H1 (cell line): ENCODE measurements at regions not wholly inside any gene's neighbourhood (a gene's known extent, or its start where the extent isn't known, plus 50 kb on each side); places are given as distances from the start of the nearest gene placed in this dataset.

Source experiments
- CTCF ChIA-PET: fragments of 300-600 bp; sonication (Branson Sonifier 250); formaldehyde crosslinking; loops from one replicate; lab custom pipeline; 2021; ENCODE audit not compliant: partially characterized antibody; lab: Charles Lee
- POLR2A ChIA-PET: fragments of 300-600 bp; sonication (Branson Sonifier 250); formaldehyde crosslinking; loops from one replicate; lab custom pipeline; 2021; ENCODE audit warnings: inconsistent platforms; ENCODE audit not compliant: partially characterized antibody; lab: Charles Lee
- DNase-seq, 2 experiments: peaks; one replicate each; pipeline versions ENCODE4 v3.0.0 to v3.0.0-alpha.2; 2010 to 2022; ENCODE audit warnings: low spot score in 2 of 2, low read depth in 1 of 2, mixed read lengths in 1 of 2
- FAIRE-seq: peaks from 2 replicates; lab custom pipeline; 2011; peaks lifted over from hg19 to GRCh38; lab: Jason Lieb, UNC
- H2AFZ ChIP-seq: 2 replicates; pipeline ENCODE4 v1.8.1; 2012; ENCODE audit warnings: low read length, inconsistent platforms
- H2AK5ac ChIP-seq: 2 replicates; pipeline ENCODE4 v1.6.1; 2013; ENCODE audit warnings: low read depth, low read length
- H2BK120ac ChIP-seq: replicated peaks from 2 replicates; pipeline ENCODE3; 2013; ENCODE audit warnings: low read depth, low read length, inconsistent platforms
- H2BK12ac ChIP-seq: 2 replicates; pipeline ENCODE4 v1.6.1; 2013; ENCODE audit warnings: low read depth, low read length
- H2BK15ac ChIP-seq: 2 replicates; pipeline ENCODE4 v1.6.1; 2013; ENCODE audit warnings: low read length
- H2BK20ac ChIP-seq: 2 replicates; pipeline ENCODE4 v1.6.1; 2013; ENCODE audit warnings: low read length
- H2BK5ac ChIP-seq: 2 replicates; pipeline ENCODE4 v1.6.1; 2013; ENCODE audit warnings: low read depth, low read length
- H3K14ac ChIP-seq: 2 replicates; pipeline ENCODE4 v1.6.1; 2013; ENCODE audit warnings: inconsistent platforms; ENCODE audit not compliant: insufficient read length
- H3K18ac ChIP-seq: 2 replicates; pipeline ENCODE4 v1.6.1; 2013; ENCODE audit warnings: low read length; ENCODE audit errors: extremely low read depth
- H3K23ac ChIP-seq: 2 replicates; pipeline ENCODE4 v1.6.1; 2013; ENCODE audit warnings: inconsistent platforms; ENCODE audit not compliant: insufficient read length
- H3K23me2 ChIP-seq: 2 replicates; pipeline ENCODE4 v1.6.1; 2013; ENCODE audit warnings: low read depth, low read length
- H3K27ac ChIP-seq: 2 replicates; pipeline ENCODE4 v1.6.1; 2011; ENCODE audit warnings: low read depth, low read length, inconsistent platforms
- H3K27me3 ChIP-seq, 4 experiments: replicated peaks in 1 of 4; 1 replicate in 1 of 4; 2 replicates in 3 of 4; pipeline versions ENCODE4 v1.6.1 to v1.8.1; 2011 to 2013; ENCODE audit warnings: low read length in 3 of 4, mild to moderate bottlenecking in 3 of 4, inconsistent platforms in 2 of 4, mixed read lengths in 2 of 4, moderate library complexity in 1 of 4; ENCODE audit not compliant: control insufficient read depth in 3 of 4, insufficient read depth in 3 of 4; ENCODE audit errors: extremely low read depth in 1 of 4
- H3K36me3 ChIP-seq, 4 experiments: 2 replicates each; pipeline versions ENCODE4 v1.6.1 to v1.8.1; 2011 to 2013; ENCODE audit warnings: mild to moderate bottlenecking in 4 of 4, low read length in 3 of 4, moderate library complexity in 2 of 4, control low read depth in 1 of 4, inconsistent platforms in 1 of 4; ENCODE audit not compliant: insufficient read depth in 4 of 4, control insufficient read depth in 2 of 4
- H3K4ac ChIP-seq: replicated peaks from 2 replicates; pipeline ENCODE3; 2013; ENCODE audit warnings: low read length, low read depth, mixed read lengths, inconsistent platforms; ENCODE audit not compliant: insufficient read length
- H3K4me1 ChIP-seq, 4 experiments: replicated peaks in 1 of 4; 1 replicate in 1 of 4; 2 replicates in 3 of 4; pipeline versions ENCODE4 v1.6.1 to v1.8.1; 2011 to 2013; ENCODE audit warnings: low read length in 3 of 4, inconsistent platforms in 2 of 4, mixed read lengths in 1 of 4; ENCODE audit not compliant: insufficient read depth in 4 of 4, control insufficient read depth in 3 of 4
- H3K4me2 ChIP-seq, 2 experiments: 2 replicates each; pipeline versions ENCODE4 v1.6.1 to v1.8.1; 2011 to 2013; ENCODE audit warnings: low read depth in 2 of 2, low read length in 2 of 2, control low read depth in 1 of 2, inconsistent platforms in 1 of 2, mild to moderate bottlenecking in 1 of 2; ENCODE audit not compliant: insufficient read depth in 1 of 2
- H3K4me3 ChIP-seq, 4 experiments: fragments of 200-600, 300-600 bp in 1 of 4; sonication (generic), shearing (Covaris generic), sonication (Bioruptor Twin) in 1 of 4; 2 replicates each; pipeline versions ENCODE4 v1.5.1 to v1.8.1; 2011 to 2016; ENCODE audit warnings: low read length in 4 of 4, low read depth in 3 of 4, control low read depth in 2 of 4, inconsistent platforms in 2 of 4, mild to moderate bottlenecking in 2 of 4, mixed read lengths in 1 of 4, moderate library complexity in 1 of 4; ENCODE audit not compliant: insufficient read depth in 2 of 4; ENCODE audit errors: extremely low read depth in 1 of 4
- H3K56ac ChIP-seq: replicated peaks from 2 replicates; pipeline ENCODE3; 2013; ENCODE audit warnings: low read depth, mild to moderate bottlenecking, mixed read lengths, low read length, inconsistent platforms; ENCODE audit not compliant: insufficient read length
- H3K79me1 ChIP-seq: 2 replicates; pipeline ENCODE4 v1.6.1; 2013; ENCODE audit warnings: low read depth, low read length, control low read depth
- H3K79me2 ChIP-seq, 2 experiments: 2 replicates each; pipeline versions ENCODE4 v1.6.1 to v1.8.1; 2012 to 2013; ENCODE audit warnings: low read length in 2 of 2, mild to moderate bottlenecking in 2 of 2, inconsistent platforms in 1 of 2; ENCODE audit not compliant: insufficient read depth in 2 of 2, control insufficient read depth in 1 of 2
- H3K9ac ChIP-seq, 4 experiments: replicated peaks in 1 of 4; 1 replicate in 1 of 4; 2 replicates in 3 of 4; pipeline versions ENCODE4 v1.6.1 to v1.8.1; 2011 to 2013; ENCODE audit warnings: low read depth in 3 of 4, low read length in 3 of 4, control low read depth in 2 of 4, mild to moderate bottlenecking in 2 of 4, moderate library complexity in 2 of 4, inconsistent platforms in 1 of 4; ENCODE audit errors: extremely low read depth in 1 of 4
- H3K9me3 ChIP-seq, 2 experiments: 2 replicates each; pipeline versions ENCODE4 v1.6.1 to v1.8.1; 2012 to 2013; ENCODE audit warnings: mild to moderate bottlenecking in 2 of 2, moderate library complexity in 2 of 2, control low read depth in 1 of 2, inconsistent platforms in 1 of 2, low read depth in 1 of 2, low read length in 1 of 2, mixed read lengths in 1 of 2; ENCODE audit not compliant: insufficient read depth in 2 of 2
- H4K20me1 ChIP-seq, 2 experiments: replicated peaks in 1 of 2; 2 replicates each; pipeline versions ENCODE3 to v1.8.1; 2011 to 2013; ENCODE audit warnings: inconsistent platforms in 2 of 2, low read length in 2 of 2, mild to moderate bottlenecking in 1 of 2; ENCODE audit not compliant: insufficient read depth in 2 of 2, control insufficient read depth in 1 of 2
- H4K5ac ChIP-seq: 2 replicates; pipeline ENCODE4 v1.6.1; 2013; ENCODE audit warnings: low read length, low read depth, mixed read lengths, inconsistent platforms; ENCODE audit not compliant: insufficient read length
- H4K8ac ChIP-seq: 2 replicates; pipeline ENCODE4 v1.8.0; 2013; ENCODE audit warnings: mild to moderate bottlenecking, moderate library complexity, low read length, inconsistent platforms; ENCODE audit not compliant: insufficient read depth; ENCODE audit errors: extremely low read depth
- H4K91ac ChIP-seq: replicated peaks from 2 replicates; pipeline ENCODE3; 2013; ENCODE audit warnings: low read length, mixed read lengths, inconsistent platforms; ENCODE audit not compliant: insufficient read length
- ASH2L ChIP-seq: fragments of 200-600, 300-600 bp; sonication (generic); IDR thresholded peaks from one replicate; pipeline ENCODE4 v1.7.1; 2017; ENCODE audit warnings: low read length
- BACH1 ChIP-seq: IDR thresholded peaks from 2 replicates; pipeline ENCODE4 v1.6.1; 2012; ENCODE audit warnings: low read length, improper control_type of control experiment
- CHD2 ChIP-seq: IDR thresholded peaks from 2 replicates; pipeline ENCODE4 v1.6.1; 2012; ENCODE audit warnings: low read length, improper control_type of control experiment
- EGR1 ChIP-seq: IDR thresholded peaks from 2 replicates; pipeline ENCODE4 v1.6.1; 2011; ENCODE audit warnings: low read depth, low read length, borderline replicate concordance
- FOSL1 ChIP-seq: IDR thresholded peaks from 2 replicates; pipeline ENCODE4 v1.6.1; 2011; ENCODE audit warnings: mild to moderate bottlenecking, low read depth, low read length, moderate library complexity; ENCODE audit not compliant: insufficient read depth
- GTF2F1 ChIP-seq: IDR thresholded peaks from 2 replicates; pipeline ENCODE4 v1.6.1; 2012; ENCODE audit warnings: low read depth, low read length, improper control_type of control experiment, borderline replicate concordance
- HDAC6 ChIP-seq: IDR thresholded peaks from one replicate; pipeline ENCODE4 v1.7.1; 2012; ENCODE audit warnings: low read depth, mild to moderate bottlenecking, inconsistent platforms, low read length, moderate library complexity
- KDM1A ChIP-seq: fragments of 200-600, 300-600 bp; sonication (generic); IDR thresholded peaks from 2 replicates; pipeline ENCODE4 v1.7.1; 2016; ENCODE audit warnings: mild to moderate bottlenecking, low read length, borderline replicate concordance
- KDM4A ChIP-seq: IDR thresholded peaks from one replicate; pipeline ENCODE4 v1.7.1; 2012; ENCODE audit warnings: low read depth, mild to moderate bottlenecking, moderate library complexity, low read length, inconsistent platforms; ENCODE audit not compliant: severe bottlenecking
- KDM5A ChIP-seq: fragments of 200-600 bp; IDR thresholded peaks from 2 replicates; pipeline ENCODE4 v1.7.1; 2012; ENCODE audit warnings: mild to moderate bottlenecking, low read length, inconsistent platforms, mixed read lengths
- POLR2A ChIP-seq, 2 experiments: IDR thresholded peaks; 1 replicate in 1 of 2; 2 replicates in 1 of 2; pipeline ENCODE4 v1.6.1; 2011; ENCODE audit warnings: low read depth in 2 of 2, low read length in 2 of 2, mild to moderate bottlenecking in 2 of 2; ENCODE audit errors: control extremely low read depth in 1 of 2
- RFX5 ChIP-seq: IDR thresholded peaks from 2 replicates; pipeline ENCODE4 v1.6.1; 2011; ENCODE audit warnings: low read depth, low read length, improper control_type of control experiment, borderline replicate concordance
- TBP ChIP-seq: IDR thresholded peaks from 2 replicates; pipeline ENCODE4 v1.6.1; 2011; ENCODE audit warnings: low read depth, low read length, improper control_type of control experiment
- TCF12 ChIP-seq: IDR thresholded peaks from 2 replicates; pipeline ENCODE4 v1.6.1; 2011; ENCODE audit warnings: low read depth, mild to moderate bottlenecking, low read length
- YY1 ChIP-seq: IDR thresholded peaks from 2 replicates; pipeline ENCODE4 v1.6.1; 2011; ENCODE audit warnings: low read depth, mild to moderate bottlenecking, low read length
- ZNF274 ChIP-seq: IDR thresholded peaks from 2 replicates; pipeline ENCODE4 v1.7.0; 2012; ENCODE audit warnings: low read length, borderline replicate concordance; ENCODE audit errors: extremely low read depth
- WGBS, 2 experiments: shearing (Covaris generic) in 1 of 2; methylation state at CpG; one replicate each; pipeline versions ENCODE4 v1.1.6 to v1.1.7; 2013 to 2015; ENCODE audit warnings: low lambda C conversion rate in 2 of 2, mixed read lengths in 2 of 2, inconsistent platforms in 1 of 2, low coverage in 1 of 2, missing lambda C conversion rate in 1 of 2; ENCODE audit not compliant: insufficient replicate concordance in 2 of 2, insufficient coverage in 1 of 2, insufficient read length in 1 of 2; ENCODE audit errors: extremely low coverage in 1 of 2, missing lambda C conversion rate in 1 of 2; 5-methylcytosine and 5-hydroxymethylcytosine counted together

- TF ChIP-seq ZNF274 (no peak), TBP (no peak), HDAC6 (no peak), BACH1 (no peak), ASH2L (no peak), RFX5 (no peak), EGR1 (no peak), KDM5A (no peak), KDM4A (no peak), POLR2A (IDR thresholded peaks at IDR 0.05; ENCODE audit: control extremely low read depth in 1 of 2, low read depth in 2 of 2, low read length in 2 of 2) (no peak), KDM1A (no peak), CHD2 (no peak), FOSL1 (no peak), YY1 (no peak), TCF12 (no peak), GTF2F1 (no peak)
- no peaks in the 10 kb centered on the region for H3K79me1 ChIP-seq
- H2BK15ac ChIP-seq, result no peak overlapping the region
- H2BK120ac ChIP-seq, result no peak overlapping the region
- H2BK5ac ChIP-seq, result no peak overlapping the region
- H3K4me2 ChIP-seq, result no peak overlapping the region
- no peaks in the 10 kb centered on the region; a peak in 1 of 7 replicates for H3K4me1 ChIP-seq
- ChIA-PET CTCF (interaction anchor here (1.7 kb wide), 1 partner anchor 195 kb away, joined by 5 read pairs; no protein-coding TSS in a partner anchor), POLR2A (no interaction called here)
- H2AFZ ChIP-seq, result no peak overlapping the region
- H3K36me3 ChIP-seq, result no peaks in the 10 kb centered on the region
- no peak overlapping the region for H3K23ac ChIP-seq
- no peak overlapping the region for H4K91ac ChIP-seq
- DNase-seq, result no peak
- no peak overlapping the region for H3K18ac ChIP-seq
- no peak overlapping the region for H2BK12ac ChIP-seq
- H3K79me2 ChIP-seq, result no peaks in the 10 kb centered on the region
- H4K8ac ChIP-seq, result no peak overlapping the region
- no peak overlapping the region for H3K9ac ChIP-seq
- no peaks in the 10 kb centered on the region for H3K23me2 ChIP-seq
- 97% methylated on average over 2 of the region's 2 CpGs; no CpG with 5 or more reads in 1 of the 2 experiments for WGBS, 2 experiments
- no peak overlapping the region for H3K27ac ChIP-seq
- H2BK20ac ChIP-seq, result no peak overlapping the region
- H3K14ac ChIP-seq, result no peak overlapping the region
- FAIRE-seq, result no peak
- H3K4me3 ChIP-seq, result no peak overlapping the region
- H3K27me3 ChIP-seq, result no peaks in the 10 kb centered on the region
- H4K5ac ChIP-seq, result no peak overlapping the region
- H3K9me3 ChIP-seq, result no peaks in the 10 kb centered on the region
- H2AK5ac ChIP-seq, result no peak overlapping the region
- H3K4ac ChIP-seq, result no peak overlapping the region
- H4K20me1 ChIP-seq, result no peaks in the 10 kb centered on the region
- H3K56ac ChIP-seq, result no peak overlapping the region
These were observed 281.6 kb upstream of the E2F7 start for GRCh38 chr12:77347017-77347416.
